ENCODE measurements at regions not wholly inside any gene's neighbourhood (a gene's known extent, or its start where the extent isn't known, plus 50 kb on each side); places are given as distances from the start of the nearest gene placed in this dataset.

DNA sequence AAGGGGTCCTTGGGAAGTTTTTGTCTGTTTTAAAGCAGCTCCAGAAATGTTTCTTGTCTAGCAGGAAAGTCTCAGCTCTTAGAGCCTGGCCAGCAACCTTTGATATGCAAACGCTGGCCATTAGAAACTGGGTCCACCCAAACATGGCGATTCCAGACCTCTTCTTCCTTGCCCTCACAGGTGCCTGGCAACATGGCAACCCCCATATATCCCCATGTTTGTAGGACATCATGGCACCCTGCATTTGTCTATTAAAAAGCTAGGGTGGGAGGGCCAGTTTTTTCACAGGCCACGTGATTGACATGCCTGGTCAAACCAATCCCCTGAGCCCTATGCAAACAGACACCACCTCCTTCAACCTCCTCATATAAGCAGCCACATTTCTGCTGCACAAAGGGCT is 848.7 kb upstream of the FOXG1 start:
- TF ChIP-seq, protein P1, sequence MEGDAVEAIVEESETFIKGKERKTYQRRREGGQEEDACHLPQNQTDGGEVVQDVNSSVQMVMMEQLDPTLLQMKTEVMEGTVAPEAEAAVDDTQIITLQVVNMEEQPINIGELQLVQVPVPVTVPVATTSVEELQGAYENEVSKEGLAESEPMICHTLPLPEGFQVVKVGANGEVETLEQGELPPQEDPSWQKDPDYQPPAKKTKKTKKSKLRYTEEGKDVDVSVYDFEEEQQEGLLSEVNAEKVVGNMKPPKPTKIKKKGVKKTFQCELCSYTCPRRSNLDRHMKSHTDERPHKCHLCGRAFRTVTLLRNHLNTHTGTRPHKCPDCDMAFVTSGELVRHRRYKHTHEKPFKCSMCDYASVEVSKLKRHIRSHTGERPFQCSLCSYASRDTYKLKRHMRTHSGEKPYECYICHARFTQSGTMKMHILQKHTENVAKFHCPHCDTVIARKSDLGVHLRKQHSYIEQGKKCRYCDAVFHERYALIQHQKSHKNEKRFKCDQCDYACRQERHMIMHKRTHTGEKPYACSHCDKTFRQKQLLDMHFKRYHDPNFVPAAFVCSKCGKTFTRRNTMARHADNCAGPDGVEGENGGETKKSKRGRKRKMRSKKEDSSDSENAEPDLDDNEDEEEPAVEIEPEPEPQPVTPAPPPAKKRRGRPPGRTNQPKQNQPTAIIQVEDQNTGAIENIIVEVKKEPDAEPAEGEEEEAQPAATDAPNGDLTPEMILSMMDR (IDR thresholded peaks at IDR 0.05), result no peak
- no peak for TF ChIP-seq POLR2AphosphoS5 (IDR thresholded peaks at IDR 0.05; ENCODE audit: low read depth, low read length)
